OCI-LY1 (cell line): ENCODE measurements at regions not wholly inside any gene's neighbourhood (a gene's known extent, or its start where the extent isn't known, plus 50 kb on each side); places are given as distances from the start of the nearest gene placed in this dataset.

Experiments
- H2AFZ ChIP-seq: fragments of 200-600 bp; sonication (generic), shearing (Covaris generic); 2 replicates; pipeline ENCODE4 v1.6.0; 2014; ENCODE audit warnings: antibody characterized with exemption, mild to moderate bottlenecking, low read length
- H3F3A ChIP-seq: fragments of 200-600 bp; sonication (generic), shearing (Covaris generic); 2 replicates; pipeline ENCODE4 v1.6.0; 2014; ENCODE audit warnings: mild to moderate bottlenecking, antibody characterized with exemption, low read length, moderate library complexity; ENCODE audit not compliant: insufficient read depth
- H3K27ac ChIP-seq: fragments of 200-600 bp; sonication (generic); 2 replicates; pipeline ENCODE4 v1.5.1; 2014; ENCODE audit warnings: low read length, mixed run types, mild to moderate bottlenecking, low read depth; ENCODE audit not compliant: poor library complexity, severe bottlenecking
- H3K27me3 ChIP-seq: fragments of 200-600 bp; sonication (generic); 2 replicates; pipeline ENCODE4 v1.6.0; 2014; ENCODE audit warnings: antibody characterized with exemption, mild to moderate bottlenecking, low read length, moderate library complexity; ENCODE audit not compliant: insufficient read depth
- H3K36me3 ChIP-seq: fragments of 200-600 bp; sonication (generic); 2 replicates; pipeline ENCODE4 v1.6.1; 2014; ENCODE audit warnings: mild to moderate bottlenecking, antibody characterized with exemption, low read length, moderate library complexity, mixed read lengths; ENCODE audit not compliant: insufficient read depth
- H3K4me1 ChIP-seq: fragments of 200-600 bp; sonication (generic); 2 replicates; pipeline ENCODE4 v1.5.1; 2014; ENCODE audit warnings: mild to moderate bottlenecking, low read length, moderate library complexity; ENCODE audit not compliant: insufficient read depth, severe bottlenecking
- H3K4me2 ChIP-seq: fragments of 200-600 bp; sonication (generic), shearing (Covaris generic); 2 replicates; pipeline ENCODE4 v1.6.1; 2014; ENCODE audit warnings: low read length
- H3K4me3 ChIP-seq: fragments of 200-600 bp; sonication (generic); 2 replicates; pipeline ENCODE4 v1.5.1; 2014; ENCODE audit warnings: low read length, low read depth, mild to moderate bottlenecking, mixed read lengths; ENCODE audit not compliant: poor library complexity, severe bottlenecking
- H3K79me2 ChIP-seq: fragments of 200-600 bp; shearing (Covaris generic); 2 replicates; pipeline ENCODE4 v1.6.1; 2016; ENCODE audit warnings: mixed run types, low read length, mixed read lengths; ENCODE audit not compliant: insufficient read depth
- H3K9ac ChIP-seq: fragments of 200-600 bp; sonication (generic), shearing (Covaris generic); 2 replicates; pipeline ENCODE4 v1.6.1; 2014; ENCODE audit warnings: mild to moderate bottlenecking, low read length, mixed read lengths
- H3K9me2 ChIP-seq: fragments of 200-600 bp; sonication (generic), shearing (Covaris generic); 2 replicates; pipeline ENCODE4 v1.6.1; 2014; ENCODE audit warnings: low read depth, mild to moderate bottlenecking, low read length, mixed read lengths
- H3K9me3 ChIP-seq: fragments of 200-600 bp; shearing (Covaris generic); 2 replicates; pipeline ENCODE4 v1.6.1; 2014; ENCODE audit warnings: low read length, mixed read lengths
- H4K20me1 ChIP-seq: fragments of 200-600 bp; sonication (generic), shearing (Covaris generic); 2 replicates; pipeline ENCODE4 v1.6.0; 2016; ENCODE audit warnings: mild to moderate bottlenecking, low read length; ENCODE audit not compliant: insufficient read depth
- EZH2 ChIP-seq: fragments of 200-600 bp; sonication (generic), shearing (Covaris generic); IDR thresholded peaks from 2 replicates; pipeline ENCODE4 v1.8.0; 2017; ENCODE audit warnings: borderline replicate concordance, mixed run types, mild to moderate bottlenecking, antibody characterized with exemption, low read length, moderate library complexity, mixed read lengths
- TF ChIP-seq, protein P1 (sequence below): fragments of 200-600 bp; sonication (generic), shearing (Covaris generic); IDR thresholded peaks from 2 replicates; pipeline ENCODE4 v1.5.1; 2017; ENCODE audit warnings: mild to moderate bottlenecking, antibody characterized with exemption, low read length, moderate library complexity, mixed read lengths

GRCh38 chr15:94069844-94070243 lies 161.5 kb upstream of the MCTP2 start:
- Histone ChIP-seq H3K79me2 (no peaks in the 10 kb centered on the region), H3K4me1 (no peaks in the 10 kb centered on the region), H4K20me1 (no peaks in the 10 kb centered on the region), H3K4me2 (no peak overlapping the region), H3K27ac (no peak overlapping the region), H3K9me3 (no peaks in the 10 kb centered on the region; the same call in 1 of the 2 replicates), H3K27me3 (no peaks in the 10 kb centered on the region; the same call in 1 of the 2 replicates), H3F3A (no peaks in the 10 kb centered on the region), H3K4me3 (no peak overlapping the region), H3K9ac (no peak overlapping the region), H3K36me3 (no peaks in the 10 kb centered on the region), H2AFZ (no peak overlapping the region), H3K9me2 (no peaks in the 10 kb centered on the region)
- no peak for TF ChIP-seq EZH2
- TF ChIP-seq, protein P1, sequence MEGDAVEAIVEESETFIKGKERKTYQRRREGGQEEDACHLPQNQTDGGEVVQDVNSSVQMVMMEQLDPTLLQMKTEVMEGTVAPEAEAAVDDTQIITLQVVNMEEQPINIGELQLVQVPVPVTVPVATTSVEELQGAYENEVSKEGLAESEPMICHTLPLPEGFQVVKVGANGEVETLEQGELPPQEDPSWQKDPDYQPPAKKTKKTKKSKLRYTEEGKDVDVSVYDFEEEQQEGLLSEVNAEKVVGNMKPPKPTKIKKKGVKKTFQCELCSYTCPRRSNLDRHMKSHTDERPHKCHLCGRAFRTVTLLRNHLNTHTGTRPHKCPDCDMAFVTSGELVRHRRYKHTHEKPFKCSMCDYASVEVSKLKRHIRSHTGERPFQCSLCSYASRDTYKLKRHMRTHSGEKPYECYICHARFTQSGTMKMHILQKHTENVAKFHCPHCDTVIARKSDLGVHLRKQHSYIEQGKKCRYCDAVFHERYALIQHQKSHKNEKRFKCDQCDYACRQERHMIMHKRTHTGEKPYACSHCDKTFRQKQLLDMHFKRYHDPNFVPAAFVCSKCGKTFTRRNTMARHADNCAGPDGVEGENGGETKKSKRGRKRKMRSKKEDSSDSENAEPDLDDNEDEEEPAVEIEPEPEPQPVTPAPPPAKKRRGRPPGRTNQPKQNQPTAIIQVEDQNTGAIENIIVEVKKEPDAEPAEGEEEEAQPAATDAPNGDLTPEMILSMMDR = no peak

DNA sequence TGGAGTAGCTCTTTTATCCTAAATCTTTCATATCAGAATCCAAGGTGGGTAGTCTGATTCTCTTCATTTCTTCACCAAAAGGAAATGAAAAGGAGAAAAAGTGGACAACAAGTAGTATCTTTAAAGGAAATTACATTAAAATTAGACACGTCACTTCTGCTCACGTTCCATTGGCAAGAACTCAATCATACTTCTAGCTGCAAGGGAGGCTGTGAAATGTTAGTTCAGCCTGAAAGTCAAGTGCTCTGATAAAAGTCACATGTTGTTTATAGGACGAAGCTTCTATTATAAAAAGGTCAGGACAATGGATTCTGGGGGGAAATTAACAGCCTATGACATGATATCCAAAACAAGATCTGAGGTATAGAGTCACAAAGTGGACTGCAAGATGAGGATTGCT lies 164.6 kb upstream of the MCTP2 start:
- Histone ChIP-seq H3F3A (no peaks in the 10 kb centered on the region), H3K36me3 (no peaks in the 10 kb centered on the region), H2AFZ (no peak overlapping the region), H3K4me2 (no peak overlapping the region), H3K27me3 (no peaks in the 10 kb centered on the region; the same call in 1 of the 2 replicates), H4K20me1 (no peaks in the 10 kb centered on the region), H3K27ac (no peak overlapping the region), H3K4me1 (no peaks in the 10 kb centered on the region), H3K9me3 (no peaks in the 10 kb centered on the region; the same call in 1 of the 2 replicates), H3K4me3 (no peak overlapping the region), H3K9ac (no peak overlapping the region), H3K79me2 (no peaks in the 10 kb centered on the region), H3K9me2 (no peaks in the 10 kb centered on the region)
- TF ChIP-seq EZH2 = no peak
- TF ChIP-seq, protein P1 = no peak

- Histone ChIP-seq H3K4me1 (no peaks in the 10 kb centered on the region), H3K9ac (no peak overlapping the region)
- TF ChIP-seq, protein P1 = no peak
Measured at GRCh38 chr15:94066046-94066445, 165.3 kb upstream of the MCTP2 start.

More at GRCh38 chr15:94066046-94066445, 165.3 kb upstream of the MCTP2 start:
- no peaks in the 10 kb centered on the region; the same call in 1 of the 2 replicates for H3K9me3 ChIP-seq
- no peaks in the 10 kb centered on the region for H3K79me2 ChIP-seq
- H3K4me2 ChIP-seq = no peak overlapping the region
- no peak overlapping the region for H3K4me3 ChIP-seq
- no peak overlapping the region for H3K27ac ChIP-seq
- no peak overlapping the region for H2AFZ ChIP-seq
- no peaks in the 10 kb centered on the region for H3K9me2 ChIP-seq
- no peaks in the 10 kb centered on the region for H3F3A ChIP-seq
- no peaks in the 10 kb centered on the region for H4K20me1 ChIP-seq
- no peaks in the 10 kb centered on the region for H3K36me3 ChIP-seq
- no peaks in the 10 kb centered on the region; the same call in 1 of the 2 replicates for H3K27me3 ChIP-seq
